ENCODE measurements at regions not wholly inside any gene's neighbourhood (a gene's known extent, or its start where the extent isn't known, plus 50 kb on each side); places are given as distances from the start of the nearest gene placed in this dataset.
"Not testable (repeated sequence)": the region's sequence is repeated elsewhere in the genome, so short reads cannot be mapped to it uniquely, and the experiment has no call there.

GRCh38 chr1:233497679-233498078 lies 116.2 kb upstream of the KCNK1 start:
- no peak overlapping the region for H3K27ac ChIP-seq (ENCODE audit: low read depth in 1 of 3, low read length in 2 of 3)
- H3K9me3 ChIP-seq (ENCODE audit: control insufficient read depth in 2 of 2, insufficient read depth in 1 of 2, low read depth in 1 of 2, low read length in 1 of 2): no peaks in the 10 kb centered on the region
- 74 to 82% (median 78%) methylated on average over 3 of the region's 3 CpGs for WGBS, 3 donors
- no peak overlapping the region for H3K4me3 ChIP-seq (ENCODE audit: low read depth in 1 of 3, low read length in 3 of 3)
- no peaks in the 10 kb centered on the region for H3K36me3 ChIP-seq (ENCODE audit: control insufficient read depth in 3 of 3, insufficient read depth in 2 of 3, low read depth in 1 of 3, low read length in 3 of 3)
- no peak for DNase-seq
- H3K4me1 ChIP-seq (ENCODE audit: control insufficient read depth in 3 of 3, insufficient read depth in 2 of 3, low read depth in 1 of 3, low read length in 2 of 3): no peaks in the 10 kb centered on the region
- no peak for FAIRE-seq
- H3K27me3 ChIP-seq (ENCODE audit: control insufficient read depth in 3 of 3, insufficient read depth in 3 of 3, low read length in 3 of 3): no peaks in the 10 kb centered on the region

- no peaks in the 10 kb centered on the region for H3K9me3 ChIP-seq (ENCODE audit: control insufficient read depth in 2 of 2, insufficient read depth in 1 of 2, low read depth in 1 of 2, low read length in 1 of 2)
- DNase-seq (no peak), FAIRE-seq (no peak)
- H3K4me1 ChIP-seq (ENCODE audit: control insufficient read depth in 3 of 3, insufficient read depth in 2 of 3, low read depth in 1 of 3, low read length in 2 of 3): no peaks in the 10 kb centered on the region
- WGBS, 3 donors: 68 to 89% (median 82%) methylated on average over 3 of the region's 3 CpGs
- no peaks in the 10 kb centered on the region for H3K36me3 ChIP-seq (ENCODE audit: control insufficient read depth in 3 of 3, insufficient read depth in 2 of 3, low read depth in 1 of 3, low read length in 3 of 3)
- no peaks in the 10 kb centered on the region for H3K27me3 ChIP-seq (ENCODE audit: control insufficient read depth in 3 of 3, insufficient read depth in 3 of 3, low read length in 3 of 3)
- no peak overlapping the region for H3K4me3 ChIP-seq (ENCODE audit: low read depth in 1 of 3, low read length in 3 of 3)
- H3K27ac ChIP-seq (ENCODE audit: low read depth in 1 of 3, low read length in 2 of 3): no peak overlapping the region
These were observed 113.8 kb upstream of the KCNK1 start for GRCh38 chr1:233500106-233500505.

GRCh38 chr1:233503366-233503954 lies 110.4 kb upstream of the KCNK1 start:
- Histone ChIP-seq H3K36me3 (ENCODE audit: control insufficient read depth in 3 of 3, insufficient read depth in 2 of 3, low read depth in 1 of 3, low read length in 3 of 3) (no peaks in the 10 kb centered on the region), H3K4me1 (ENCODE audit: control insufficient read depth in 3 of 3, insufficient read depth in 2 of 3, low read depth in 1 of 3, low read length in 2 of 3) (no peaks in the 10 kb centered on the region), H3K9me3 (ENCODE audit: control insufficient read depth in 2 of 2, insufficient read depth in 1 of 2, low read depth in 1 of 2, low read length in 1 of 2) (no peaks in the 10 kb centered on the region), H3K27ac (ENCODE audit: low read depth in 1 of 3, low read length in 2 of 3) (no peak overlapping the region), H3K27me3 (ENCODE audit: control insufficient read depth in 3 of 3, insufficient read depth in 3 of 3, low read length in 3 of 3) (no peaks in the 10 kb centered on the region), H3K4me3 (ENCODE audit: low read depth in 1 of 3, low read length in 3 of 3) (no peak overlapping the region)
- 90 to 96% (median 93%) methylated on average over 5 of the region's 5 CpGs for WGBS, 3 donors
- FAIRE-seq (no peak), DNase-seq (no peak)

GRCh38 chr1:233505130-233505529 lies 108.8 kb upstream of the KCNK1 start:
- H3K27ac ChIP-seq (ENCODE audit: low read depth in 1 of 3, low read length in 2 of 3): no peak overlapping the region
- DNase-seq (no peak), FAIRE-seq (no peak)
- no peaks in the 10 kb centered on the region for H3K4me1 ChIP-seq (ENCODE audit: control insufficient read depth in 3 of 3, insufficient read depth in 2 of 3, low read depth in 1 of 3, low read length in 2 of 3)
- no peaks in the 10 kb centered on the region for H3K9me3 ChIP-seq (ENCODE audit: control insufficient read depth in 2 of 2, insufficient read depth in 1 of 2, low read depth in 1 of 2, low read length in 1 of 2)
- no peaks in the 10 kb centered on the region for H3K36me3 ChIP-seq (ENCODE audit: control insufficient read depth in 3 of 3, insufficient read depth in 2 of 3, low read depth in 1 of 3, low read length in 3 of 3)
- H3K27me3 ChIP-seq (ENCODE audit: control insufficient read depth in 3 of 3, insufficient read depth in 3 of 3, low read length in 3 of 3): no peaks in the 10 kb centered on the region
- no peak overlapping the region for H3K4me3 ChIP-seq (ENCODE audit: low read depth in 1 of 3, low read length in 3 of 3)

- not testable (repeated sequence) for H3K36me3 ChIP-seq (ENCODE audit: control insufficient read depth in 3 of 3, insufficient read depth in 2 of 3, low read depth in 1 of 3, low read length in 3 of 3); H3K27me3 ChIP-seq (ENCODE audit: control insufficient read depth in 3 of 3, insufficient read depth in 3 of 3, low read length in 3 of 3); H3K4me3 ChIP-seq (ENCODE audit: low read depth in 1 of 3, low read length in 3 of 3); DNase-seq; FAIRE-seq; H3K27ac ChIP-seq (ENCODE audit: low read depth in 1 of 3, low read length in 2 of 3); H3K9me3 ChIP-seq (ENCODE audit: control insufficient read depth in 2 of 2, insufficient read depth in 1 of 2, low read depth in 1 of 2, low read length in 1 of 2); H3K4me1 ChIP-seq (ENCODE audit: control insufficient read depth in 3 of 3, insufficient read depth in 2 of 3, low read depth in 1 of 3, low read length in 2 of 3)
- WGBS, 3 donors: 84 to 91% (median 88%) methylated on average over 3 of the region's 3 CpGs
These were observed 108.0 kb upstream of the KCNK1 start for GRCh38 chr1:233505889-233506288.

- DNase-seq (no peak), FAIRE-seq (no peak)
- Histone ChIP-seq H3K4me1 (ENCODE audit: control insufficient read depth in 3 of 3, insufficient read depth in 2 of 3, low read depth in 1 of 3, low read length in 2 of 3) (no peaks in the 10 kb centered on the region), H3K9me3 (ENCODE audit: control insufficient read depth in 2 of 2, insufficient read depth in 1 of 2, low read depth in 1 of 2, low read length in 1 of 2) (no peaks in the 10 kb centered on the region), H3K36me3 (ENCODE audit: control insufficient read depth in 3 of 3, insufficient read depth in 2 of 3, low read depth in 1 of 3, low read length in 3 of 3) (no peaks in the 10 kb centered on the region), H3K4me3 (ENCODE audit: low read depth in 1 of 3, low read length in 3 of 3) (no peak overlapping the region), H3K27me3 (ENCODE audit: control insufficient read depth in 3 of 3, insufficient read depth in 3 of 3, low read length in 3 of 3) (no peaks in the 10 kb centered on the region), H3K27ac (ENCODE audit: low read depth in 1 of 3, low read length in 2 of 3) (no peak overlapping the region)
- WGBS, 3 donors: 65 to 82% (median 76%) methylated on average over 3 of the region's 3 CpGs
These were observed 104.4 kb upstream of the KCNK1 start for GRCh38 chr1:233509526-233509925.

GRCh38 chr1:233512538-233512937 lies 101.4 kb upstream of the KCNK1 start:
- Histone ChIP-seq H3K4me3 (ENCODE audit: low read depth in 1 of 3, low read length in 3 of 3) (no peak overlapping the region), H3K36me3 (ENCODE audit: control insufficient read depth in 3 of 3, insufficient read depth in 2 of 3, low read depth in 1 of 3, low read length in 3 of 3) (no peaks in the 10 kb centered on the region), H3K27ac (ENCODE audit: low read depth in 1 of 3, low read length in 2 of 3) (no peak overlapping the region), H3K4me1 (ENCODE audit: control insufficient read depth in 3 of 3, insufficient read depth in 2 of 3, low read depth in 1 of 3, low read length in 2 of 3) (no peaks in the 10 kb centered on the region), H3K27me3 (ENCODE audit: control insufficient read depth in 3 of 3, insufficient read depth in 3 of 3, low read length in 3 of 3) (no peaks in the 10 kb centered on the region), H3K9me3 (ENCODE audit: control insufficient read depth in 2 of 2, insufficient read depth in 1 of 2, low read depth in 1 of 2, low read length in 1 of 2) (no peaks in the 10 kb centered on the region)
- WGBS, 3 donors: 52 to 69% (median 54%) methylated on average over 3 of the region's 3 CpGs
- DNase-seq (no peak), FAIRE-seq (no peak)

- FAIRE-seq: no peak
- no peak overlapping the region for H3K27ac ChIP-seq (ENCODE audit: low read depth in 1 of 3, low read length in 2 of 3)
These were observed 100.5 kb upstream of the KCNK1 start for GRCh38 chr1:233513431-233513830.

GRCh38 chr1:233514946-233515391 lies 98.9 kb upstream of the KCNK1 start:
- Histone ChIP-seq H3K27me3 (ENCODE audit: control insufficient read depth in 3 of 3, insufficient read depth in 3 of 3, low read length in 3 of 3) (no peaks in the 10 kb centered on the region), H3K4me1 (ENCODE audit: control insufficient read depth in 3 of 3, insufficient read depth in 2 of 3, low read depth in 1 of 3, low read length in 2 of 3) (no peaks in the 10 kb centered on the region), H3K4me3 (ENCODE audit: low read depth in 1 of 3, low read length in 3 of 3) (no peak overlapping the region), H3K36me3 (ENCODE audit: control insufficient read depth in 3 of 3, insufficient read depth in 2 of 3, low read depth in 1 of 3, low read length in 3 of 3) (no peaks in the 10 kb centered on the region), H3K9me3 (ENCODE audit: control insufficient read depth in 2 of 2, insufficient read depth in 1 of 2, low read depth in 1 of 2, low read length in 1 of 2) (no peaks in the 10 kb centered on the region), H3K27ac (ENCODE audit: low read depth in 1 of 3, low read length in 2 of 3) (no peak overlapping the region)
- no peak for FAIRE-seq
- no peak for DNase-seq
- 89 to 98% (median 92%) methylated on average over 19 to 21 of the region's 21 CpGs for WGBS, 3 donors

More at GRCh38 chr1:233513431-233513830, 100.5 kb upstream of the KCNK1 start:
- no peak overlapping the region for H3K4me3 ChIP-seq (ENCODE audit: low read depth in 1 of 3, low read length in 3 of 3)
- H3K4me1 ChIP-seq (ENCODE audit: control insufficient read depth in 3 of 3, insufficient read depth in 2 of 3, low read depth in 1 of 3, low read length in 2 of 3): no peaks in the 10 kb centered on the region
- H3K27me3 ChIP-seq (ENCODE audit: control insufficient read depth in 3 of 3, insufficient read depth in 3 of 3, low read length in 3 of 3): no peaks in the 10 kb centered on the region
- no peaks in the 10 kb centered on the region for H3K36me3 ChIP-seq (ENCODE audit: control insufficient read depth in 3 of 3, insufficient read depth in 2 of 3, low read depth in 1 of 3, low read length in 3 of 3)
- no peak for DNase-seq
- no peaks in the 10 kb centered on the region for H3K9me3 ChIP-seq (ENCODE audit: control insufficient read depth in 2 of 2, insufficient read depth in 1 of 2, low read depth in 1 of 2, low read length in 1 of 2)
